Caco-2 (cell line): ENCODE measurements at regions not wholly inside any gene's neighbourhood (a gene's known extent, or its start where the extent isn't known, plus 50 kb on each side); places are given as distances from the start of the nearest gene placed in this dataset.

ENCODE experiments used
- BruUV-seq: library from RNA; stranded (reverse); fragments of 400-500 nt; replicated peaks from 2 replicates; lab custom pipeline; 2021; lab: Mats Ljungman, UMichigan
- CTCF ChIA-PET: fragments of 300-600 bp; sonication (Branson Sonifier 250); formaldehyde crosslinking; loops from one replicate; lab custom pipeline; 2022; ENCODE audit warnings: antibody characterized with exemption; lab: Charles Lee
- POLR2A ChIA-PET: fragments of 300-600 bp; sonication (Branson Sonifier 250); formaldehyde crosslinking; loops from one replicate; lab custom pipeline; 2022; ENCODE audit warnings: antibody characterized with exemption; lab: Charles Lee
- DNase-seq, 2 experiments: peaks; one replicate each; pipeline versions ENCODE4 v3.0.0 to v3.0.0-alpha.2; 2020 to 2022
- H3K27me3 ChIP-seq: replicated peaks from 2 replicates; pipeline ENCODE4 v1.6.0; 2011; ENCODE audit warnings: low read length; ENCODE audit not compliant: control insufficient read depth, insufficient read depth
- H3K36me3 ChIP-seq: 2 replicates; pipeline ENCODE4 v1.5.1; 2011; ENCODE audit warnings: low read length; ENCODE audit not compliant: control insufficient read depth, insufficient read depth
- H3K4me1 ChIP-seq: fragments of 250-450 bp; sonication (Bioruptor Pico); 2 replicates; pipeline ENCODE4 v1.5.1; 2020; ENCODE audit warnings: mild to moderate bottlenecking
- H3K4me3 ChIP-seq: 2 replicates; pipeline ENCODE4 v1.5.1; 2011; ENCODE audit warnings: low read depth, mild to moderate bottlenecking, control low read depth, low read length
- H3K9me3 ChIP-seq: fragments of 250-450 bp; sonication (Bioruptor Pico); 2 replicates; pipeline ENCODE4 v1.5.1; 2020; ENCODE audit warnings: mild to moderate bottlenecking, moderate library complexity
- H3K27ac Mint-ChIP-seq: one replicate; pipeline ENCODE4 v1.8.0; 2022; ENCODE audit warnings: mixed read lengths; ENCODE audit not compliant: unreplicated experiment
- H3K27me3 Mint-ChIP-seq: one replicate; pipeline ENCODE4 v1.8.0; 2022; ENCODE audit warnings: mixed read lengths; ENCODE audit not compliant: insufficient read depth, unreplicated experiment
- H3K36me3 Mint-ChIP-seq: one replicate; pipeline ENCODE4 v1.8.0; 2022; ENCODE audit warnings: mild to moderate bottlenecking, mixed read lengths; ENCODE audit not compliant: insufficient read depth, unreplicated experiment
- H3K4me1 Mint-ChIP-seq: one replicate; pipeline ENCODE4 v1.8.0; 2022; ENCODE audit warnings: low read depth, mixed read lengths; ENCODE audit not compliant: unreplicated experiment
- H3K4me3 Mint-ChIP-seq: one replicate; pipeline ENCODE4 v1.8.0; 2022; ENCODE audit warnings: mild to moderate bottlenecking, moderate library complexity, mixed read lengths; ENCODE audit not compliant: unreplicated experiment
- H3K9me3 Mint-ChIP-seq: one replicate; pipeline ENCODE4 v1.8.0; 2022; ENCODE audit warnings: mixed read lengths; ENCODE audit not compliant: unreplicated experiment
- intact Hi-C: fragments of 100-400 bp; cut with micrococcal nuclease; formaldehyde crosslinking; loops from one replicate; pipeline ENCODE4 v1.10.0; 2022; ENCODE audit not compliant: unreplicated experiment
- TF ChIP-seq, protein P1 (sequence below), 2 experiments: fragments of 200-600 bp in 1 of 2; IDR thresholded peaks; 1 replicate in 1 of 2; 2 replicates in 1 of 2; pipeline versions ENCODE4 v1.5.1 to v1.8.0; 2011 to 2022; ENCODE audit warnings: antibody characterized with exemption in 1 of 2, control low read depth in 1 of 2, inconsistent platforms in 1 of 2, low read depth in 1 of 2, low read length in 1 of 2, mild to moderate bottlenecking in 1 of 2, moderate library complexity in 1 of 2; ENCODE audit not compliant: insufficient read depth in 1 of 2, severe bottlenecking in 1 of 2, unreplicated experiment in 1 of 2

- H3K36me3 ChIP-seq, result no peaks in the 10 kb centered on the region
- no peak overlapping the region for H3K4me3 ChIP-seq
- POLR2A ChIA-PET, result no interaction called here
- TF ChIP-seq, protein P1, sequence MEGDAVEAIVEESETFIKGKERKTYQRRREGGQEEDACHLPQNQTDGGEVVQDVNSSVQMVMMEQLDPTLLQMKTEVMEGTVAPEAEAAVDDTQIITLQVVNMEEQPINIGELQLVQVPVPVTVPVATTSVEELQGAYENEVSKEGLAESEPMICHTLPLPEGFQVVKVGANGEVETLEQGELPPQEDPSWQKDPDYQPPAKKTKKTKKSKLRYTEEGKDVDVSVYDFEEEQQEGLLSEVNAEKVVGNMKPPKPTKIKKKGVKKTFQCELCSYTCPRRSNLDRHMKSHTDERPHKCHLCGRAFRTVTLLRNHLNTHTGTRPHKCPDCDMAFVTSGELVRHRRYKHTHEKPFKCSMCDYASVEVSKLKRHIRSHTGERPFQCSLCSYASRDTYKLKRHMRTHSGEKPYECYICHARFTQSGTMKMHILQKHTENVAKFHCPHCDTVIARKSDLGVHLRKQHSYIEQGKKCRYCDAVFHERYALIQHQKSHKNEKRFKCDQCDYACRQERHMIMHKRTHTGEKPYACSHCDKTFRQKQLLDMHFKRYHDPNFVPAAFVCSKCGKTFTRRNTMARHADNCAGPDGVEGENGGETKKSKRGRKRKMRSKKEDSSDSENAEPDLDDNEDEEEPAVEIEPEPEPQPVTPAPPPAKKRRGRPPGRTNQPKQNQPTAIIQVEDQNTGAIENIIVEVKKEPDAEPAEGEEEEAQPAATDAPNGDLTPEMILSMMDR (IDR thresholded peaks at IDR 0.05; ENCODE audit: insufficient read depth in 1 of 2, low read depth in 1 of 2, low read length in 1 of 2, severe bottlenecking in 1 of 2, unreplicated experiment in 1 of 2), result no peak
- Mint-ChIP-seq H3K36me3 (no peaks in the 10 kb centered on the region), H3K4me1 (no peaks in the 10 kb centered on the region), H3K27ac (no peak overlapping the region), H3K27me3 (peaks cover 9% of the 10 kb centered on the region), H3K9me3 (no peaks in the 10 kb centered on the region), H3K4me3 (no peak overlapping the region)
- intact Hi-C loops, result no loop called here
- no peak for DNase-seq
- no TSS peak for BruUV-seq
- no peaks in the 10 kb centered on the region for H3K4me1 ChIP-seq
- no peaks in the 10 kb centered on the region for H3K9me3 ChIP-seq
- H3K27me3 ChIP-seq, result no peaks in the 10 kb centered on the region
- CTCF ChIA-PET, result no interaction called here
These were observed 414.1 kb downstream of the STK39 start for GRCh38 chr2:167833294-167833693.

- POLR2A ChIA-PET, result no interaction called here
- Mint-ChIP-seq H3K9me3 (no peaks in the 10 kb centered on the region), H3K27ac (no peak overlapping the region), H3K36me3 (no peaks in the 10 kb centered on the region), H3K4me1 (no peaks in the 10 kb centered on the region), H3K4me3 (no peak overlapping the region), H3K27me3 (peaks cover 9% of the 10 kb centered on the region)
- Histone ChIP-seq H3K4me1 (no peaks in the 10 kb centered on the region), H3K9me3 (no peaks in the 10 kb centered on the region), H3K27me3 (no peaks in the 10 kb centered on the region), H3K36me3 (no peaks in the 10 kb centered on the region), H3K4me3 (no peak overlapping the region)
- CTCF ChIA-PET, result no interaction called here
- BruUV-seq, result no TSS peak
- TF ChIP-seq, protein P1 (IDR thresholded peaks at IDR 0.05; ENCODE audit: insufficient read depth in 1 of 2, low read depth in 1 of 2, low read length in 1 of 2, severe bottlenecking in 1 of 2, unreplicated experiment in 1 of 2), result no peak
- intact Hi-C loops, result no loop called here
- DNase-seq, result no peak
These were observed 414.5 kb downstream of the STK39 start for GRCh38 chr2:167832868-167833287.

- Histone ChIP-seq H3K36me3 (no peaks in the 10 kb centered on the region), H3K4me3 (no peak overlapping the region), H3K27me3 (no peaks in the 10 kb centered on the region), H3K9me3 (no peaks in the 10 kb centered on the region), H3K4me1 (no peaks in the 10 kb centered on the region)
- H3K4me3 Mint-ChIP-seq, result no peak overlapping the region
- TF ChIP-seq, protein P1 (IDR thresholded peaks at IDR 0.05; ENCODE audit: insufficient read depth in 1 of 2, low read depth in 1 of 2, low read length in 1 of 2, severe bottlenecking in 1 of 2, unreplicated experiment in 1 of 2), result no peak
- ChIA-PET POLR2A (no interaction called here), CTCF (no interaction called here)
- peaks cover 11% of the 10 kb centered on the region for H3K27me3 Mint-ChIP-seq
- DNase-seq, result no peak
- BruUV-seq, result no TSS peak
- H3K27ac Mint-ChIP-seq, result no peak overlapping the region
- no peaks in the 10 kb centered on the region for H3K36me3 Mint-ChIP-seq
- no peaks in the 10 kb centered on the region for H3K4me1 Mint-ChIP-seq
- intact Hi-C loops, result no loop called here
- H3K9me3 Mint-ChIP-seq, result no peaks in the 10 kb centered on the region
These were observed 419.9 kb downstream of the STK39 start for GRCh38 chr2:167827352-167828097.
